A549 (cell line): ENCODE measurements at regions not wholly inside any gene's neighbourhood (a gene's known extent, or its start where the extent isn't known, plus 50 kb on each side); places are given as distances from the start of the nearest gene placed in this dataset.

Experiments used
- ATAC-seq, 2 experiments: fragments of 200-7000 bp in 1 of 2; fragments of >200 bp in 1 of 2; cut with Nextera tagmentation in 1 of 2; cut with Tn5 transposase in 1 of 2; 3 replicates each; pipeline versions ENCODE4 v1.8.0 to v1.9.1; 2018 to 2020; ENCODE audit warnings: mild to moderate bottlenecking in 1 of 2, moderate library complexity in 1 of 2
- CTCF ChIA-PET: fragments of 300-600 bp; sonication (Branson Sonifier 250); formaldehyde crosslinking; extraction: SDS; loops from one replicate; lab custom pipeline; 2021; ENCODE audit warnings: antibody characterized with exemption, inconsistent platforms; lab: Yijun Ruan, JAX
- POLR2A ChIA-PET: fragments of 350-600 bp; formaldehyde crosslinking; extraction: SDS; loops from one replicate; lab custom pipeline; 2021; ENCODE audit warnings: antibody characterized with exemption, inconsistent platforms; lab: Yijun Ruan, JAX
- DNase-seq, 2 experiments: peaks; one replicate each; pipeline versions ENCODE4 v3.0.0 to v3.0.0-alpha.2; 2011 to 2016; ENCODE audit warnings: low read depth in 1 of 2, low spot score in 1 of 2
- FAIRE-seq: peaks from 2 replicates; lab custom pipeline; 2011; peaks lifted over from hg19 to GRCh38; lab: Jason Lieb, UNC
- H3K27ac ChIP-seq, 2 experiments: fragments of >200 bp; sonication (Bioruptor Twin); formaldehyde crosslinking; 3 replicates each; pipeline ENCODE4 v1.5.1; 2016 to 2017
- H3K4me1 ChIP-seq: fragments of >200 bp; sonication (Bioruptor Twin); formaldehyde crosslinking; 3 replicates; pipeline ENCODE4 v1.6.1; 2016
- H3K4me2 ChIP-seq: fragments of >200 bp; sonication (Bioruptor Twin); formaldehyde crosslinking; 3 replicates; pipeline ENCODE4 v1.6.1; 2016
- H3K4me3 ChIP-seq: fragments of >200 bp; sonication (Bioruptor Twin); formaldehyde crosslinking; 3 replicates; pipeline ENCODE4 v1.5.1; 2016
- H3K9me3 ChIP-seq: fragments of >200 bp; sonication (Bioruptor Twin); formaldehyde crosslinking; 3 replicates; pipeline ENCODE4 v1.6.1; 2016
- ATOH8 ChIP-seq: fragments of 250-450 bp; sonication (Bioruptor Pico); IDR thresholded peaks from 2 replicates; pipeline ENCODE4 v1.5.0; 2020; ENCODE audit warnings: low read depth, mild to moderate bottlenecking, moderate library complexity
- BCL3 ChIP-seq: fragments of >200 bp; sonication (Bioruptor Twin); formaldehyde crosslinking; IDR thresholded peaks from 3 replicates; pipeline ENCODE4 v1.6.1; 2016
- CBX2 ChIP-seq: fragments of 200-600 bp; sonication (generic); IDR thresholded peaks from 2 replicates; pipeline ENCODE4 v1.6.1; 2016; ENCODE audit warnings: low read depth, mild to moderate bottlenecking, borderline replicate concordance
- CBX8 ChIP-seq: fragments of 200-600 bp; sonication (generic); IDR thresholded peaks from 2 replicates; pipeline ENCODE4 v1.6.1; 2016
- CTCF ChIP-seq: fragments of >200 bp; sonication (Bioruptor Twin); formaldehyde crosslinking; IDR thresholded peaks from 3 replicates; pipeline ENCODE4 v1.5.1; 2016
- ESRRA ChIP-seq: fragments of 150-350 bp; IDR thresholded peaks from 2 replicates; pipeline ENCODE4 v1.6.1; 2014; ENCODE audit warnings: mild to moderate bottlenecking, low read length, borderline replicate concordance
- HDAC2 ChIP-seq: fragments of 200-600 bp; sonication (generic); IDR thresholded peaks from 2 replicates; pipeline ENCODE4 v1.6.1; 2016
- HEYL ChIP-seq: fragments of 250-450 bp; sonication (Bioruptor Pico); IDR thresholded peaks from 2 replicates; pipeline ENCODE4 v1.8.0; 2021; ENCODE audit warnings: mild to moderate bottlenecking, moderate library complexity
- HMGXB4 ChIP-seq: fragments of 250-450 bp; sonication (Bioruptor Pico); IDR thresholded peaks from 2 replicates; pipeline ENCODE4 v1.5.0; 2021; ENCODE audit warnings: mild to moderate bottlenecking, moderate library complexity, borderline replicate concordance
- HOXB5 ChIP-seq: fragments of 250-450 bp; sonication (Bioruptor Pico); IDR thresholded peaks from 2 replicates; pipeline ENCODE4 v1.5.0; 2020; ENCODE audit warnings: mild to moderate bottlenecking, moderate library complexity
- JUNB ChIP-seq: fragments of >200 bp; sonication (Bioruptor Twin); formaldehyde crosslinking; IDR thresholded peaks from 2 replicates; pipeline ENCODE4 v1.6.1; 2016
- MAZ ChIP-seq: fragments of 150-350 bp; IDR thresholded peaks from 2 replicates; pipeline ENCODE4 v1.6.1; 2014; ENCODE audit warnings: antibody characterized with exemption, low read depth, low read length, borderline replicate concordance
- PBX3 ChIP-seq: IDR thresholded peaks from 2 replicates; pipeline ENCODE4 v1.6.1; 2012
- PHF8 ChIP-seq: fragments of 200-600 bp; sonication (generic); IDR thresholded peaks from 2 replicates; pipeline ENCODE4 v1.6.1; 2016; ENCODE audit warnings: low read depth, mild to moderate bottlenecking, antibody characterized with exemption, moderate library complexity, borderline replicate concordance
- POLR2A ChIP-seq: IDR thresholded peaks from 2 replicates; pipeline ENCODE4 v1.6.1; 2012; ENCODE audit warnings: mild to moderate bottlenecking, low read length
- POLR2AphosphoS2 ChIP-seq: conservative IDR thresholded peaks from 2 replicates; pipeline ENCODE4 v1.6.1; 2012; ENCODE audit warnings: low read length, improper control_type of control experiment, inconsistent platforms
- RAD21 ChIP-seq, 2 experiments: fragments of >200 bp in 1 of 2; sonication (Bioruptor Twin) in 1 of 2; formaldehyde crosslinking in 1 of 2; IDR thresholded peaks in 1 of 2; conservative IDR thresholded peaks in 1 of 2; 2 replicates in 1 of 2; 3 replicates in 1 of 2; pipeline ENCODE4 v1.6.1; 2012 to 2018; ENCODE audit warnings: inconsistent platforms in 1 of 2
- RARB ChIP-seq: fragments of 250-450 bp; sonication (Bioruptor Pico); IDR thresholded peaks from 2 replicates; pipeline ENCODE4 v1.8.0; 2021; ENCODE audit warnings: mild to moderate bottlenecking, moderate library complexity
- REST ChIP-seq: fragments of 200-600 bp; sonication (generic); IDR thresholded peaks from 2 replicates; pipeline ENCODE4 v1.6.1; 2016; ENCODE audit warnings: antibody characterized with exemption, mild to moderate bottlenecking, moderate library complexity
- RNF2 ChIP-seq: fragments of 200-600 bp; sonication (generic); IDR thresholded peaks from 2 replicates; pipeline ENCODE4 v1.6.1; 2016; ENCODE audit warnings: low read depth, mild to moderate bottlenecking, antibody characterized with exemption, moderate library complexity, borderline replicate concordance
- SMC3 ChIP-seq: fragments of >200 bp; sonication (Bioruptor Twin); formaldehyde crosslinking; IDR thresholded peaks from 3 replicates; pipeline ENCODE4 v1.6.1; 2018; ENCODE audit warnings: inconsistent platforms
- SREBF2 ChIP-seq: fragments of 450-650 bp; IDR thresholded peaks from 2 replicates; pipeline ENCODE4 v1.6.1; 2014; ENCODE audit warnings: mild to moderate bottlenecking, moderate library complexity
- TFCP2L1 ChIP-seq: fragments of 250-450 bp; sonication (Bioruptor Pico); IDR thresholded peaks from 2 replicates; pipeline ENCODE4 v1.5.0; 2021; ENCODE audit warnings: mild to moderate bottlenecking
- ZFP36 ChIP-seq: fragments of 450-650 bp; IDR thresholded peaks from 2 replicates; pipeline ENCODE4 v1.6.1; 2014; ENCODE audit warnings: borderline replicate concordance; ENCODE audit not compliant: partially characterized antibody
- WGBS: methylation state at CpG from one replicate; pipeline ENCODE4 v1.1.6; 2017; ENCODE audit errors: missing lambda C conversion rate; 5-methylcytosine and 5-hydroxymethylcytosine counted together

- Histone ChIP-seq H3K27ac (peak overlapping the region; percentile 21 to 64; a peak in 4 of 6 replicates), H3K4me1 (peaks cover 32% of the 10 kb centered on the region), H3K9me3 (no peaks in the 10 kb centered on the region), H3K4me3 (no peak overlapping the region), H3K4me2 (no peak overlapping the region)
- ATAC-seq: no peak
- POLR2A ChIA-PET: no interaction called here
- no peak for TF ChIP-seq RAD21 (conservative IDR thresholded peaks at IDR 0.05 in 1 of 2, IDR thresholded peaks at IDR 0.05 in 1 of 2)
- no peak for TF ChIP-seq BCL3
- TF ChIP-seq SREBF2: no peak
- TF ChIP-seq HDAC2: no peak
- TF ChIP-seq ATOH8 (CRISPR knock-in tag): no peak
- TF ChIP-seq RARB: no peak
- TF ChIP-seq MAZ: no peak
- no peak for TF ChIP-seq POLR2A
- TF ChIP-seq ESRRA: no peak
- TF ChIP-seq HOXB5: no peak
- no peak for TF ChIP-seq ZFP36
- TF ChIP-seq HEYL (CRISPR knock-in tag): no peak
- TF ChIP-seq POLR2AphosphoS2: no peak
- TF ChIP-seq REST: no peak
- no peak for TF ChIP-seq SMC3
- peak; percentile 51 for FAIRE-seq
- WGBS: 54% methylated on average over 5 of the region's 5 CpGs
- no peak for DNase-seq
- CTCF ChIA-PET: interaction anchor here (0.6 to 1.2 kb wide), 3 partner anchors 37 to 185 kb away, joined by 3 to 5 read pairs (median 4); no protein-coding TSS in a partner anchor
Measured at GRCh38 chr3:102092617-102093466, 243.5 kb downstream of the NFKBIZ start.

- ChIA-PET CTCF (interaction anchor here (1.2 kb wide), 1 partner anchor 134 kb away, joined by 3 read pairs; no protein-coding TSS in a partner anchor), POLR2A (no interaction called here)
- DNase-seq: no peak
- no peak overlapping the region; a peak in 1 of 6 replicates for H3K27ac ChIP-seq
- ATAC-seq: no peak
- H3K9me3 ChIP-seq: no peaks in the 10 kb centered on the region
- FAIRE-seq: no peak
- H3K4me1 ChIP-seq: peaks cover 21% of the 10 kb centered on the region
- H3K4me2 ChIP-seq: no peak overlapping the region
- no peak overlapping the region for H3K4me3 ChIP-seq
- TF ChIP-seq ZFP36: no peak
- no peak for TF ChIP-seq PHF8
- no peak for TF ChIP-seq CBX8
- no peak for TF ChIP-seq TFCP2L1
- no peak for TF ChIP-seq JUNB
- no peak for TF ChIP-seq POLR2AphosphoS2
- TF ChIP-seq CTCF: no peak
- TF ChIP-seq SREBF2: no peak
- TF ChIP-seq PBX3: no peak
- TF ChIP-seq ATOH8 (CRISPR knock-in tag): no peak
- no peak for TF ChIP-seq HMGXB4
- TF ChIP-seq RNF2: no peak
- no peak for TF ChIP-seq HDAC2
- no peak for TF ChIP-seq CBX2
Measured at GRCh38 chr3:102094506-102094905, 245.2 kb downstream of the NFKBIZ start.
